ENCODE measurements at regions not wholly inside any gene's neighbourhood (a gene's known extent, or its start where the extent isn't known, plus 50 kb on each side); places are given as distances from the start of the nearest gene placed in this dataset.

GRCh38 chr2:182646763-182647498 lies 69.1 kb upstream of the DNAJC10 start:
- DNase-seq = no peak

- DNase-seq = no peak
Observed at GRCh38 chr2:182647499-182647787, 68.6 kb upstream of the DNAJC10 start.

GRCh38 chr2:182649316-182649715 lies 66.7 kb upstream of the DNAJC10 start:
- peak; percentile 9 to 68 for DNase-seq

- peak; percentile 16 to 48 for DNase-seq
Observed at GRCh38 chr2:182650704-182651103, 65.4 kb upstream of the DNAJC10 start.

GRCh38 chr2:182652326-182652725 lies 63.7 kb upstream of the DNAJC10 start:
- DNase-seq = no peak

GRCh38 chr2:182655750-182656149 lies 60.3 kb upstream of the DNAJC10 start:
- DNase-seq = no peak

GRCh38 chr2:182664212-182664611 lies 51.8 kb upstream of the DNAJC10 start:
- DNase-seq = no peak

- peak in 1 of 2 experiments; percentile 27 for DNase-seq
Observed at GRCh38 chr2:182665500-182665899, 50.6 kb upstream of the DNAJC10 start.

Measured in NCI-H526 (cell line).